Parathyroid adenoma (tissue), 2 donors: ENCODE measurements at regions not wholly inside any gene's neighbourhood (a gene's known extent, or its start where the extent isn't known, plus 50 kb on each side); places are given as distances from the start of the nearest gene placed in this dataset.

ENCODE experiments used
- H2AFZ ChIP-seq: fragments of 300-600 bp; sonication (generic); one replicate; pipeline ENCODE4 v1.7.0; 2017; ENCODE audit warnings: antibody characterized with exemption, mild to moderate bottlenecking
- H3K27ac ChIP-seq: fragments of 300-600 bp; sonication (generic); one replicate; pipeline ENCODE4 v1.7.0; 2017
- H3K27me3 ChIP-seq: fragments of 300-600 bp; sonication (generic); one replicate; pipeline ENCODE4 v1.7.0; 2017; ENCODE audit warnings: low read length; ENCODE audit not compliant: control insufficient read depth, insufficient read depth
- H3K36me3 ChIP-seq: fragments of 300-600 bp; sonication (generic); one replicate; pipeline ENCODE4 v1.7.0; 2017; ENCODE audit warnings: low read length; ENCODE audit not compliant: control insufficient read depth, insufficient read depth
- H3K4me1 ChIP-seq: fragments of 300-600 bp; sonication (generic); one replicate; pipeline ENCODE4 v1.7.0; 2017; ENCODE audit warnings: control low read depth
- H3K4me2 ChIP-seq: fragments of 300-600 bp; sonication (generic); one replicate; pipeline ENCODE4 v1.7.0; 2017; ENCODE audit warnings: low read length
- H3K4me3 ChIP-seq: fragments of 300-600 bp; sonication (generic); one replicate; pipeline ENCODE4 v1.7.0; 2017; ENCODE audit warnings: low read depth, low read length
- H3K79me2 ChIP-seq: fragments of 300-600 bp; sonication (generic); one replicate; pipeline ENCODE4 v1.7.0; 2017; ENCODE audit warnings: control low read depth
- H3K9ac ChIP-seq: fragments of 300-600 bp; sonication (generic); one replicate; pipeline ENCODE4 v1.7.0; 2017; ENCODE audit warnings: mild to moderate bottlenecking
- H3K9me3 ChIP-seq: fragments of 300-600 bp; sonication (generic); one replicate; pipeline ENCODE4 v1.7.0; 2017; ENCODE audit warnings: low read length; ENCODE audit not compliant: control insufficient read depth
- TF ChIP-seq, protein P1 (sequence below): fragments of 300-600 bp; sonication (generic); IDR thresholded peaks from one replicate; pipeline ENCODE4 v1.7.0; 2017; ENCODE audit warnings: antibody characterized with exemption, mild to moderate bottlenecking
- donor health status: primary hyperparathyroidism.

DNA sequence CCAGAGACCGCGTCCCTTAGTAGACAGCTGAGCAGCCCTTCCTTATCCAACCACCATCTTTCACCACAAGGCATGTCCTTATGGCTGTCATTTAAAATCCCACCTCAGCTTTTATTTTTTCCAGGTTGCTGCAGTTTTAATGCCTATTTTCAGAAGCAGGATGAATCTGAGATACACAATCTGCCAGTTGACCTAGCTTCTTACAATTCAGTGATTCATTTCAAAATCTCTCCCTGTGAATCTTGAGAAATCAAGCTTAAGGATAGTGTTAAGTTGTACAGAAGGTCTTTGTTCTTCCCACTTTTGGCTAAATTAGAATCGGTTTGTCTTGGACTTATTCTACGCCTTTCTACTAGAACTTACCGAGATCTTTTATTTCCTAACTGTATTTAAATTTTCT, 522.3 kb upstream of the CFAP20DC start:
- Histone ChIP-seq H3K9me3 (no peaks in the 10 kb centered on the region), H3K4me3 (no peak overlapping the region), H3K27ac (no peak overlapping the region), H3K9ac (no peak overlapping the region), H3K27me3 (no peaks in the 10 kb centered on the region), H2AFZ (no peak overlapping the region), H3K79me2 (no peaks in the 10 kb centered on the region), H3K4me2 (no peak overlapping the region), H3K4me1 (no peaks in the 10 kb centered on the region), H3K36me3 (no peaks in the 10 kb centered on the region)
- TF ChIP-seq, protein P1, sequence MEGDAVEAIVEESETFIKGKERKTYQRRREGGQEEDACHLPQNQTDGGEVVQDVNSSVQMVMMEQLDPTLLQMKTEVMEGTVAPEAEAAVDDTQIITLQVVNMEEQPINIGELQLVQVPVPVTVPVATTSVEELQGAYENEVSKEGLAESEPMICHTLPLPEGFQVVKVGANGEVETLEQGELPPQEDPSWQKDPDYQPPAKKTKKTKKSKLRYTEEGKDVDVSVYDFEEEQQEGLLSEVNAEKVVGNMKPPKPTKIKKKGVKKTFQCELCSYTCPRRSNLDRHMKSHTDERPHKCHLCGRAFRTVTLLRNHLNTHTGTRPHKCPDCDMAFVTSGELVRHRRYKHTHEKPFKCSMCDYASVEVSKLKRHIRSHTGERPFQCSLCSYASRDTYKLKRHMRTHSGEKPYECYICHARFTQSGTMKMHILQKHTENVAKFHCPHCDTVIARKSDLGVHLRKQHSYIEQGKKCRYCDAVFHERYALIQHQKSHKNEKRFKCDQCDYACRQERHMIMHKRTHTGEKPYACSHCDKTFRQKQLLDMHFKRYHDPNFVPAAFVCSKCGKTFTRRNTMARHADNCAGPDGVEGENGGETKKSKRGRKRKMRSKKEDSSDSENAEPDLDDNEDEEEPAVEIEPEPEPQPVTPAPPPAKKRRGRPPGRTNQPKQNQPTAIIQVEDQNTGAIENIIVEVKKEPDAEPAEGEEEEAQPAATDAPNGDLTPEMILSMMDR = no peak

DNA sequence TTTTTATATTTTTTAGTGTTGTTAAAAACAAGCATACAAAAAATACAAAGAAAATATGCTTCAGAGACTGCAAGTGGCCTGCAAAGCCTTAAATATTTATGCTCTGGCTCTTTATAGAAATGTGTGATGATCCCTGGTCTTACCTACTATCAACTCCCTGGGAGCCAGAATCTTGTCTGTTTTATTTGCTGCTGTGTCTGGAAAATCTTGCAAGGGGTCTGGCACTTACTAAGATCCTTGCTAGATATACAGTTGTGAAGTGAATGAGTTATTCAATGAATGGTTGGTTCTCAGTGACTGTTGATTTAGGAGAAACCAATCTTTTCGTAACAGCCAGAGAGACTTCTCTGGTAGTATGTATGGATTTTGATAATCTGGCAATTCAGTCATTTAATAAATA, 521.0 kb upstream of the CFAP20DC start:
- no peaks in the 10 kb centered on the region for H3K9me3 ChIP-seq
- H3K4me2 ChIP-seq = no peak overlapping the region
- H3K4me3 ChIP-seq = no peak overlapping the region
- no peak overlapping the region for H3K27ac ChIP-seq
- H3K9ac ChIP-seq = no peak overlapping the region
- TF ChIP-seq, protein P1 = no peak
- no peaks in the 10 kb centered on the region for H3K79me2 ChIP-seq
- H3K4me1 ChIP-seq = no peaks in the 10 kb centered on the region
- H2AFZ ChIP-seq = no peak overlapping the region
- no peaks in the 10 kb centered on the region for H3K27me3 ChIP-seq
- no peaks in the 10 kb centered on the region for H3K36me3 ChIP-seq

DNA sequence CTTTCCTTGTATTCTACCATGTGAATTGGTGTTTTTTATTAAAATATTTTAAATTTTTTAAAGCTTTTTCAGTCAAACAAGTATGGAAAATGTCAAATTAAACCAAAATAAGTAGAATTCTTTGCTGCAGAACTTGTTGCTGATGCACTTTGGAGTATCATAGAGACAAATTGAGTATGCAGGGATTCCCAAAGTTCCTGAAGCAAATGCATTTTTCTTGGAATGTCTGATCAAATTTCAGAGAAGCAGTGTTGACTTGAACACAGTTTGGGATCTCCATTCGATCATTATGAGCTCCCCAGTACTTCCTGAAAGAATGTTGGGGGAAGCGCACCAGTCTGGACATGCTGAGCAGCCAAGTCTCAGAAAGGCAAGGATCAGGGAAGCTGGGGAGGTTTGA, 517.8 kb upstream of the CFAP20DC start:
- H2AFZ ChIP-seq = no peak overlapping the region
- H3K9me3 ChIP-seq = no peaks in the 10 kb centered on the region
- H3K27me3 ChIP-seq = no peaks in the 10 kb centered on the region
- H3K4me2 ChIP-seq = no peak overlapping the region
- TF ChIP-seq, protein P1 = no peak
- no peak overlapping the region for H3K4me3 ChIP-seq
- H3K27ac ChIP-seq = no peak overlapping the region
- H3K36me3 ChIP-seq = no peaks in the 10 kb centered on the region
- H3K9ac ChIP-seq = no peak overlapping the region
- no peaks in the 10 kb centered on the region for H3K79me2 ChIP-seq
- no peaks in the 10 kb centered on the region for H3K4me1 ChIP-seq

DNA sequence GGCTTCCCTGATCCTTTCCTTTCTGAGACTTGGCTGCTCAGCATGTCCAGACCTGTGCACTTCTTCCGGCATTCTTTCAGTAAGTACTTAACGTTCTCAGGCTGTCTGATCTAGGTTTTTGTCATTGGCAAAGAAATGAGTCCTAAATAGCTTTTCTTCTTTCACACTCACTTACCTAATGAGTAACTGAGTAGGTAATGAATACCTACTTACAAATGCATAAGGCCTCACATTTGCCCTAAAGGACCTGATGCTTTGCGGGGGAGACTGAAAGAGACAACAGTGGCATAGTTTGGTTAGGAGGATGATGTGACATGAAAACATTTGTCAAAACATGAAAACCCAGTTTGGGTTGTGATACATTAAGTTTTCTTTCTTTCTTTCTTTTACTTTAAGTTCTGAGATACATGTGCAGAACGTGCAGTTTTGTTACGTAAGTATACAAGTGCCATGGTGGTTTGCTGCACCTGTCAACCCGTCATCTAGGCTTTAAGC, 516.7 kb upstream of the CFAP20DC start:
- H3K27me3 ChIP-seq = no peaks in the 10 kb centered on the region
- H3K4me1 ChIP-seq = no peaks in the 10 kb centered on the region
- no peak overlapping the region for H3K4me3 ChIP-seq
- H3K36me3 ChIP-seq = no peaks in the 10 kb centered on the region
- H2AFZ ChIP-seq = no peak overlapping the region
- H3K4me2 ChIP-seq = no peak overlapping the region
- no peaks in the 10 kb centered on the region for H3K9me3 ChIP-seq
- H3K79me2 ChIP-seq = no peaks in the 10 kb centered on the region
- H3K27ac ChIP-seq = no peak overlapping the region
- TF ChIP-seq, protein P1 = no peak
- no peak overlapping the region for H3K9ac ChIP-seq

DNA sequence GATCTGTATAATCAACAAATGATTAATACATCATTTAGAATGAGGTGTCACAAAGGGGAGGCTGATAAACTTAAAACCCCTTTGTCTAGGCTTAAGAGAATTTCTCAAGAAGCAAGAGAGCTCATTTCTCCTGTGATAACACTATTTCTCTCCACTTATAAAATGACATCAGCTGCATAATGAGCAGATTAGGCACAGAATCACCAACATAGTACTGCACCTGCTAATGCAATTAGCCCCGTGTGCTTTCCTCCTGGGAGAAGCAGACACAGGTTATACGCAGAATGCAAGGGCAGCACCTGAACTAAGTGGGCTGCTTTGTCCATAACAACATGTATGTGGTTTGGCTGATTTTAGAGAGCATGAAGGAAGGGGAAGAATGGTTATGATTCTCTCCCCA, 515.3 kb upstream of the CFAP20DC start:
- no peak overlapping the region for H3K4me2 ChIP-seq
- H3K9ac ChIP-seq = no peak overlapping the region
- H3K9me3 ChIP-seq = no peaks in the 10 kb centered on the region
- H3K79me2 ChIP-seq = no peaks in the 10 kb centered on the region
- no peak overlapping the region for H2AFZ ChIP-seq
- H3K4me3 ChIP-seq = no peak overlapping the region
- H3K27ac ChIP-seq = no peak overlapping the region
- no peaks in the 10 kb centered on the region for H3K36me3 ChIP-seq
- H3K27me3 ChIP-seq = no peaks in the 10 kb centered on the region
- TF ChIP-seq, protein P1 = no peak
- H3K4me1 ChIP-seq = no peaks in the 10 kb centered on the region
